ENCODE measurements at regions not wholly inside any gene's neighbourhood (a gene's known extent, or its start where the extent isn't known, plus 50 kb on each side); places are given as distances from the start of the nearest gene placed in this dataset.
A peak's percentile ranks its signal among the peaks of the same experiment; 100 is the strongest.

GRCh38 chr1:235011599-235012435, 116.8 kb downstream of the TOMM20 start:
- DNase-seq (ENCODE audit: low read depth in 2 of 3, low spot score in 2 of 3) = peak; percentile 89 to 99 (median 99)

GRCh38 chr1:235011064-235011598, 117.5 kb downstream of the TOMM20 start:
- DNase-seq (ENCODE audit: low read depth in 2 of 3, low spot score in 2 of 3) = peak in 2 of 3 donors; percentile 28 to 33

DNA sequence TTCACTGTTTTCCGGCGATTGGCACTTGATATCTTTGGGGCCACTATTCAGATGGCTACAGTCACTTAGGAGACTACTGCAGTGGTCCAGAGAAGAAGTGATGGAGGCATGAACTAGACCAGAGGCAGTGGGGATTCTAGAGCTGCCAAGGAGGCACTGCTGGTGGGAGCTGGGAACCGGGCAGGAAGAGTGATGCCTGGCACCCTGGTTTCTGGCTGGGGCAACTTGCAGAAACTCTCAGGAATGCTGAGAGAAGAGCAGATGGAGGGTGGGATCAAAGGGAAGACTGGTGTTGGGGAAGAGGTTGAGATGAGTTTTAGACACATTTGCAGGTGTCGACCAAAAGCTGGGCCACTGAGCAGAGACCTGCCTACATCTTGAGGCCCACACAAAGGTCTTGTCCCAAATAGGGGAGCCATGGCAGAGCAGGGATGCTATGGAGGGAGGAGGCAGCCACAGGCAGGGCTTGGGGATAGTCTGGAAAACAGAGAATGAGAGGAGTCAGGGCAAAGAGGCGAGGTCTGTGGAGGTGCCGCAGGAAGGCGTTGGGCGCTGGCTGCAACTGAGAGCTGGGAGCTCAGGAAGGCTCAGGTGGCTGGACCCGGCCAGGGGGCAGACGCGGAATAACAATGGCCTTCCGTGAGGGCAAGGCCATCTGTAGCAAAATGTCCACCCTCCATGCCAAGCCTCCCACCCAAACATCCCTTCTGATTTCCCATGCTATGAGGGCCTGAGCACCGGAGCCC, 118.9 kb downstream of the TOMM20 start:
- no peak for DNase-seq (ENCODE audit: low read depth in 2 of 3, low spot score in 2 of 3)

- DNase-seq (ENCODE audit: low read depth in 2 of 3, low spot score in 2 of 3) = no peak
Measured at GRCh38 chr1:235009074-235009473, 119.6 kb downstream of the TOMM20 start.

- DNase-seq (ENCODE audit: low read depth in 2 of 3, low spot score in 2 of 3) = no peak
Measured at GRCh38 chr1:235008239-235008638, 120.4 kb downstream of the TOMM20 start.

- DNase-seq (ENCODE audit: low read depth in 2 of 3, low spot score in 2 of 3) = no peak
Measured at GRCh38 chr1:235006816-235007215, 121.8 kb downstream of the TOMM20 start.

- no peak for DNase-seq (ENCODE audit: low read depth in 2 of 3, low spot score in 2 of 3)
Measured at GRCh38 chr1:235006132-235006721, 122.4 kb downstream of the TOMM20 start.

DNA sequence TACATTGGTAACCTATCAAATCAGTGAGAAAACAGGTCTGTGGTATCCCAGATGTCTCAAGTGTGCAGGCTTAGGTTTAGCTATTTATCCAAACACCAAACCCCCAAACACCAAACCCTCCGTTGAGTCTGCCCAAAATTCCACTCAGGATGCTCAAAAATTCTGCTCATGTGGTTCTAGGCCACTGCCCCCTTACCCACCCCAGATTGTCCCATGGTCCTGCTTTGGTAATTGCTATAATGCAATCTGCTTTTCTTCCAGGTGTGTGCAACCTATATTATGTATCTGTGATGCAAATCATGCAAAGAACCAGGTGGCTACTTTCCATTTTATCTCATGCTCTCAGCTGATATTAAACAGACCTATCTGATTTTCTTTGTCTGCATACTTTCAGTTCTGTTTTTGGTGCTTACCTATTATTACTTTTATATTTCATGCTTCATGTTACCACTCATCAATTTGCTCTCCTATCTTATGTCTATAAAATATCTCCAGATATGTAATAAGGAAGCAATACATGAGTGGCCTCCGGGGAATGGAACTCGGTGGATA, 123.7 kb downstream of the TOMM20 start:
- DNase-seq (ENCODE audit: low read depth in 2 of 3, low spot score in 2 of 3) = no peak

DNA sequence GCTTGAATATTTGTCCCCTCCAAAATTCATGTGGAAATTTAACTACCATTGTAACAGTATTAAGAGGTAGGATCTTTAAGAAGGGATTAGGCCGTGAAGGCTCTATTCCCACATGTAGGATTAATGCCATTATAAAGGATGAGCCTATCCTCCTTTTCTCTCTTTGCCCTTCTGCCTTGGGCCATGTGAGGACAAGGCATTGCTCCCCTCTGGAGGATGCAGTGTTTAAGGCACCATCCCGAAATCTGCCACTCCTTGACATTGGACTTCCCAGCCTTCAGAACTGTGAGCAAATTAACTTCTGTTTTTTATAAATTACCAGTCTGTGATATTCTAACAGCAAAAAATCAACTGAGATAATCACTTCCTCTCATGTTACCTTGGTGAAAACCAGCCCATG, 124.4 kb downstream of the TOMM20 start:
- no peak for DNase-seq (ENCODE audit: low read depth in 2 of 3, low spot score in 2 of 3)

DNA sequence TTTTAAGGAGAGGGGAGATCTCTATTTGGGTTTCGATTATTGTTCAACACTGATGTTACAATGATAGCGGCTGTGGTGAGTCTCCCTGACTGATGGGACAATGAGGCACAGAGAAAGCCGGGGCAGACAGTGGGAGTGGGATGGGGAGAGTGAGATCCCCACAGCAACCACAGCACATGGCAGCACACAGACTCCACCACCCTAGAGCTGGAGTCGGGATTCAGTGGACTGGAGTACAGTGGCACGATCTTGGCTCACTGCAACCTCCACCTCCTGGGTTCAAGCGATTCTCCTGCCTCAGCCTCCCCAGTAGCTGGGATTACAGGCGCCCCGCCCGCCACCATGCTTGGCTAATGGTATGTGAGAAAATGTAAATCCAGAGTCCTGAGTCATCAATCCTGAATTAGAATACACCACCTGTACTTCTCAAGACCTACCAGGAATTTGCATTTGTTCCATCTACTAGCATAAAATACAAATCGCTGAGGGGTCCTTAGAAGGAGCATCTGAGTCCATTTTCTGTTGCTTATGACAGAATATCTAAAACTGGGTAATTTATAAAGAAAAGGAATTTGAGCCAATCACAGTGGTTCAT, 125.8 kb downstream of the TOMM20 start:
- DNase-seq (ENCODE audit: low read depth in 2 of 3, low spot score in 2 of 3) = no peak

DNA sequence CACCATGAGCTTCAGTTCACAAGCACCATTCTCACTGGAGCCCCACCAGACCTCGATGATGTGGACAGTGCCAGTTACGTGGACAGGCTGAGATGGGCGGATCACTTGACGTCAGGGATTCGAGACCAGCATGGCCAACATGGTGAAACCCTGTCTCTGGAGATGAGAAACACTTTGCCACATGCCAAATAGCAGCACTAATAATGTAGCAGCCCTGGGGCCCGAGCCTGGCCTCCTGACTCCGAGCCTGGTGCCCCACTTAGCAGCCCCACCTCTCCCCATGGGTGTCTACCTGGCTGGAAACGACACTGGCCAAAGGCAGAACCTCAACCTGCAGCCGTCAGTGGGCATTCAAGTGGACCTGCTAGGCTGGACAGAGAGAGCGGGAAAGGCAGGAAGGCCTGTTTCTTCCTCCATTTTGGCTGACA, 129.1 kb downstream of the TOMM20 start:
- no peak for DNase-seq (ENCODE audit: low read depth in 2 of 3, low spot score in 2 of 3)

DNA sequence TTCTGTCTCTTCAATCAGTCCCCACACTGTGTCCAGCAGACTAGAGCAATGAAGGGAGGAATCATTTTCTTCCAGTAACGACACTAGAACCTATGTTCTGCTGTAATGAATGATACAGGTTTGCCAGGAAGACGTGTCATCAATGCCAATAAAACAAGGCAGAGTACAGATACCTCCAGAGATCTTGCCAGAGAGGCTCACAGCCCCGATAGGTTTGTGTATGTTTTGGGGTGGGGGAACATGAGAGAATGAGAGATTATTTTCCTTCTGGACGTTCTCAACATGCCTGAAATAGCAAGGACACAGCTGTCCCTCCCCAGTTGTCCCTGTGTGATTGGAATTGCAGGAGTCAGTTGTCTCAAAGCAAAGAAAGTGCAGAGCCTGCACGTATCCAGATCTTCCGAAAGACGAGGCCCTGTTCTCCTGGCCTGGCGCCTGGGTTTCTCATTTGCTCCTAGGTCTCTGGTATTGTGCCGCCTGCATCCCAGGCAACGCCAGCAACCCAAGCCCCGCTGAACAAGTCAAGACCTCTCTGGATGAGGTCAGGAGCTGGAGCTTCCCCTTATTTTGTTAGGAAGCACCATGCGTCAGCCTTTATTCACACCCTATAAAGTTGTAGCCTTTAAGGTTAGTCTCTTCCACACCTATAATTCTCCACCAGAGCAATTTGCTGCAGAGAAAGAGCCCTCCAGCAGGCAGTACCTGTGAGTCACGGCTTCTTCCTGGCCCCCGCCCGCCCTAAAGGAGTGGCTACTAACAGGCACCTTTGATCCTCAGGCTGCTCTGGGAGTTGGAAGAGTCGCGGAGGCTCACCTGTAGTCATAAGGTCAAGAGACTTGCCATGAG, 130.5 kb downstream of the TOMM20 start:
- no peak for DNase-seq (ENCODE audit: low read depth in 2 of 3, low spot score in 2 of 3)

DNA sequence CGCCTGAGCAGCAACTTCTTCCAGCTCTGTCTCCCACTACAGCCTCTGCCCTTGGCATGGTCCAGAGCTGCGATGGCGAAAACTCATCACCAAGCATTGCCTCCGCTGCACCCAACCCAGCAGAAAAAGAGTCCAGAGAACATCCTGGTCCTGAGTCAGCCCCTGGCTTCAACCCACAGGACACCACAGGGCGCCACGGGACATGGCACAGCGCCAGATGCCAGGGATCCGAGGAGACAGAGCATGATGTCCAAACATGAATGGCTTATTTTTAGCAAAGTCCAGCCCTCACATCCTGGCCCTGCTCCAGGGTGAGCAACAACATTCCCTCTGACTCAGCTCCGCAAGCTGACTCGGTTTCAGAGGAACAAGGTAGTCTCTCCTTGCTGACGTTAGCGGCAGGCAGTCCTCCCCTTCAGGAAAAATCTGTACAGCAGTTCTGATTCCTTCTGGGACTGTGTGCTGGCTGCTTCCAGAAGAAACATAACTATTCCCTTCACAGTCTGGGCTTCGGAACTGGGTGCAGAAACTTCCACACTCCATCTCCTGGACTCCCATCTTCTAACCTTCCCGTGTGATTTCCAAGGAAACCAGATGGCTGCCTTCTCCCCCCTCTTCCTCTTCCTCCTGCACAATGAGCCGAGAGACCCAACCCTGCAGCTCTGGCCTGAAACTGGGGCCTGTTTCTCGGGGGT, 131.3 kb downstream of the TOMM20 start:
- no peak for DNase-seq (ENCODE audit: low read depth in 2 of 3, low spot score in 2 of 3)

GRCh38 chr1:234996245-234996757, 132.3 kb downstream of the TOMM20 start:
- DNase-seq (ENCODE audit: low read depth in 2 of 3, low spot score in 2 of 3) = no peak

DNA sequence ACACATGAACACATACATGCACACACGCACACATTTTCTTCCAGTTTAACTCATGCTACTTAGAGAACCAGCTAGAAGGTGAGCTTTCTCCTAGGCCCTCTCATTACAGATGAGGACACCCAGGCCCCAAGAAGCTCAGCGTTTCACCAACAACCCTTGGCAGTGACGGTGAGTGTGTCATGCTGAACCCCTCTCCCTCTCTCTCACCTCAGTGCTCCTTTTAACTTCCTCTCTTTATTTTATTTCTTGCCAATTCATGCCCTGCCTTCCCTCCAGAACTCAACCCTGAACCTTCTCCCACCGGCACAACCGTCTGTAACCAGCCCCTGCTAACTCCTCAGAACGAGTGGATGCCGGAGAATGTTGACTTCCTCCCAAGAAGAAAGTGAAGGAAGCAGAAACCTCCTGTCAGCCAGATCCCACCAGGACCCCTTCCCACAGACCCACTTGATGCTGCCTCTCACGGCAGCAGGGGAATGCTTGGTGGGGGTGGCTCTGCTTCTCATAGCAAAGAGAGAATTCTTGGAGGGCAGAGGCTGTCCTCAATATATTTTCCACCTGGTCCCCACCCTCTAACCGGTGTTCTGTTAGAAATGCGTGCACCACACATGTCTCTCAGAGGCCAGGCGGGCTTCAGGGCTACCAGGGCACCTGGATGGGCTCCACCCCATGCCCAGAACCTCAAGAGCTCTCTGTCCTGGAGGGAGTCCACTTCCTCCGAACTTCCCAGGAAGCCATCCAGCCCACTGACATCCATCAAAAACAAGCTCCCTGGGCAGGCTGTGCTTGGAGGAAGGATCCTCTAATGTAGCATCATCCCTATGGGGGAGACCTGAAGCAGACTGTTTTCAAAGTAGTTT, 134.0 kb downstream of the TOMM20 start:
- DNase-seq (ENCODE audit: low read depth in 2 of 3, low spot score in 2 of 3) = no peak

DNA sequence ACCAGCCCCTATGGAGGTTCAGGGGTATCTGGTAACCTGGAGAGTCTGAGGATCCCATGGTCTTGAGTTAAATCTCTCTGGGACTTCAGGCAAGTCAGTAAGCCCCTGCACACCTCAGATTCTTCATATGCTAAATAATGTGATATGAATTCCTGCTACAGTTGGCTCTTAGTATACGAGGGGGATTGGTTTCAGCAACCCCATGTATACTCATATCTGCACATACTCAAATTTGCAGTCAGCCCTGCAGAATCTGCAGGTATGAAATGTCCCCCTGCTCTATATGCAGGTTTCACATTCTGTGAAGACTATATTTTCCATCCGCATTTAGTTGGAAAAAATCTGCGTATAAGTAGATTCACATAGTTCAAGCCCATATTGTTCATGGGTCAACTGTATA, 136.6 kb downstream of the TOMM20 start:
- no peak for DNase-seq (ENCODE audit: low read depth in 2 of 3, low spot score in 2 of 3)

DNA sequence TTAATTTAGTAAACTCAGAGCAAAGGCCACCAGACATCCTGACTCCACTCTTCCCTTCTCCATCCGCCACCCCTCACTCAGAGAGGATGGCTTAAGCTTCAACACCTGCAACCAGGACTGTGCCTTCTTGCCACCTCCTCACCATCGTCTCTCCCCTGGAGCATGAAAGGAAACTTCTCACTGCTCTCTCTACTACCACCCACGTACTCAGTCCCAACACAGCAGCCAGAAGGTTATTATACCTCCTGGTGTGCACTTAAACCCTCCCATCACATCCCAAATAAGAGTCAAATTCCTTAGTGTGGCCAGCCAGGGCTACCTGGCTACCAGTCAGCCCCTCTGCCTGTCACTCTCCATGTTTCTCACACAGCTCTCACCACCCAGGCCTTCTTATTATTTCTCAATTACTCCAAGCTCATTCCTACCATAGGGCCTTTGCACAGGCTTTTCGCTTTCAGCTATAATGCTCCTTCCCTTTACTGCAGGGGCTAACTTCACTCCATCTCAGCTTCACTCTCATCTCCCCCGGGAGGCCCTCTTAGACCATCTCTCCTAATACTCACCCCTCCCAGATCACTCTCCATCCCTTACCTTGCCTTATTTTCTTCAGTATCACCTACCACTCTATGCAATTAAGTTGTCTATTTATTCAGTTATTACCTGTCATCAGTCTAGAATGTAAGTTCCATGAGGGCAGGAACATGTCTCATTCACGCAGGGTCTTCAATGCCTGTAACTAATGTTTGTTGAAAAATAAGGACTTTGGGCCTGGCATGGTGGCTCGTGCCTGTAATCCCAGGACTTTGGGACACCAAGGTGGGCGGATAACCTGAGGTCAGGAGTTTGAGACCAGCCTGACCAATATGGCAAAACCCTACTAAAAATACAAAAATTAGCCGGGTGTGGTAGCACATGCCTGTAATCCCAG, 137.5 kb downstream of the TOMM20 start:
- no peak for DNase-seq (ENCODE audit: low read depth in 2 of 3, low spot score in 2 of 3)
